ENCODE measurements at regions not wholly inside any gene's neighbourhood (a gene's known extent, or its start where the extent isn't known, plus 50 kb on each side); places are given as distances from the start of the nearest gene placed in this dataset.

DNA sequence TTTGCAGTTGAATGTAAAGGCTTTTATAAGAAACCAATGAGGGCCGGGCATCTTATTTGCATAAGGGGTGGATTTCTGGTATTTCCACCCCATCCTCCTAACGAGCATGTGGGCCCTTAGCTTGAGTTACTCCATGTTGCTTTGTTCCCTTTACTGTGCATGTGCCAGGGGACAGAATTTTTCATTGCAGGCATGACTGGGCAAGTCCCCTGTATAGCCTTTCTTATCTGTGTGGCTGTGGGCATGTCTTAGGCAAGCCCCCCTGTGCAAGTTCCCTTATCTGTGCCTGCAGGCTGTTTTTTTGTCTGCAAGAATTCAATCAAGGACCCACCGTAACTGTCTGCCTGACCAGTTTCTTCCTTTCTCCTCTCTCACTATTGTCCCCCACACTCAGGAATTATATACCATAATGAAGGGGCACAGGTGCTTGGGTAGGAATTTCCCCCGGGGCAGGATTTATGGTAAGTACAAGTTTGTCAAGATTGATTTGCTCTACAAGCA, 152.2 kb upstream of the CNOT2 start:
- no peak for DNase-seq (ENCODE audit: low read depth in 2 of 2)
- Histone ChIP-seq H4K20me1 (ENCODE audit: control insufficient read depth, extremely low read depth, insufficient read depth, low read length) (no peaks in the 10 kb centered on the region), H3K79me2 (ENCODE audit: control insufficient read depth, insufficient read depth, low read length) (no peaks in the 10 kb centered on the region), H3K36me3 (ENCODE audit: control insufficient read depth, insufficient read depth, low read length) (no peaks in the 10 kb centered on the region), H3K4me2 (ENCODE audit: extremely low read depth, insufficient read depth, low read length) (no peak overlapping the region), H3K27ac (ENCODE audit: insufficient read depth, low read length) (no peak overlapping the region), H3K9ac (ENCODE audit: insufficient read depth, low read length) (no peak overlapping the region), H3K27me3 (ENCODE audit: control insufficient read depth, insufficient read depth, low read length) (no peaks in the 10 kb centered on the region), H3K9me3 (ENCODE audit: control insufficient read depth, insufficient read depth, low read depth, low read length) (no peaks in the 10 kb centered on the region), H2AFZ (ENCODE audit: low read length) (no peak overlapping the region), H3K4me1 (ENCODE audit: control insufficient read depth, extremely low read depth, insufficient read depth, low read length) (no peaks in the 10 kb centered on the region), H3K4me3 (replicated peaks in 1 of 4; ENCODE audit: control extremely low read depth in 1 of 4, insufficient read depth in 1 of 4, low read depth in 3 of 4, low read length in 4 of 4) (no peak overlapping the region)
- TF ChIP-seq, protein P1, sequence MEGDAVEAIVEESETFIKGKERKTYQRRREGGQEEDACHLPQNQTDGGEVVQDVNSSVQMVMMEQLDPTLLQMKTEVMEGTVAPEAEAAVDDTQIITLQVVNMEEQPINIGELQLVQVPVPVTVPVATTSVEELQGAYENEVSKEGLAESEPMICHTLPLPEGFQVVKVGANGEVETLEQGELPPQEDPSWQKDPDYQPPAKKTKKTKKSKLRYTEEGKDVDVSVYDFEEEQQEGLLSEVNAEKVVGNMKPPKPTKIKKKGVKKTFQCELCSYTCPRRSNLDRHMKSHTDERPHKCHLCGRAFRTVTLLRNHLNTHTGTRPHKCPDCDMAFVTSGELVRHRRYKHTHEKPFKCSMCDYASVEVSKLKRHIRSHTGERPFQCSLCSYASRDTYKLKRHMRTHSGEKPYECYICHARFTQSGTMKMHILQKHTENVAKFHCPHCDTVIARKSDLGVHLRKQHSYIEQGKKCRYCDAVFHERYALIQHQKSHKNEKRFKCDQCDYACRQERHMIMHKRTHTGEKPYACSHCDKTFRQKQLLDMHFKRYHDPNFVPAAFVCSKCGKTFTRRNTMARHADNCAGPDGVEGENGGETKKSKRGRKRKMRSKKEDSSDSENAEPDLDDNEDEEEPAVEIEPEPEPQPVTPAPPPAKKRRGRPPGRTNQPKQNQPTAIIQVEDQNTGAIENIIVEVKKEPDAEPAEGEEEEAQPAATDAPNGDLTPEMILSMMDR (conservative IDR thresholded peaks at IDR 0.05 in 1 of 2, IDR thresholded peaks at IDR 0.05 in 1 of 2; ENCODE audit: low read depth in 1 of 2, low read length in 2 of 2): no peak
- TF ChIP-seq EZH2 (IDR thresholded peaks at IDR 0.05; ENCODE audit: low read length, missing control alignments): no peak

DNA sequence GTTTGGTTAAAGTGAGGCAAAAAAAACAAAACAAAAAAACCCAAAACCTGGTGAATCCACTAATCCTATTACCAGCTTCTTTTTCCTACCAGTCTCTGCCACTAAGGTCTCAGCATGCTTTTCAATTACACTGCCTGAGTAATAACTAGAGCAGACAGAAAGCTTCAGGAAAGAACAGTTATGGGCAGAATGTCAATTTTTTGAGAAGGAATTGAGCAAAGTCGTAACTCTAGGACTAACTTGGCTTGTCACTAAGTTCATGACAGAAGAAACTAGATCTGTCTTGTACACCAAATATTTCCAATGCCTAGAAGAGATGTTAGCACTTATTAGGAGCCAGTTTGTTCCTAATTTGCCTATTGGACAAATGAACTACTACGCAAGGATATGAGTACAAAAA, 148.8 kb upstream of the CNOT2 start:
- peak in 1 of 2 donors; percentile 4 for DNase-seq (ENCODE audit: low read depth in 2 of 2)
- Histone ChIP-seq H3K4me3 (replicated peaks in 1 of 4; ENCODE audit: control extremely low read depth in 1 of 4, insufficient read depth in 1 of 4, low read depth in 3 of 4, low read length in 4 of 4) (no peak overlapping the region), H3K9ac (ENCODE audit: insufficient read depth, low read length) (no peak overlapping the region), H3K4me2 (ENCODE audit: extremely low read depth, insufficient read depth, low read length) (no peak overlapping the region), H3K79me2 (ENCODE audit: control insufficient read depth, insufficient read depth, low read length) (no peaks in the 10 kb centered on the region), H2AFZ (ENCODE audit: low read length) (no peak overlapping the region), H3K9me3 (ENCODE audit: control insufficient read depth, insufficient read depth, low read depth, low read length) (no peaks in the 10 kb centered on the region), H3K27ac (ENCODE audit: insufficient read depth, low read length) (no peak overlapping the region), H3K36me3 (ENCODE audit: control insufficient read depth, insufficient read depth, low read length) (no peaks in the 10 kb centered on the region), H4K20me1 (ENCODE audit: control insufficient read depth, extremely low read depth, insufficient read depth, low read length) (no peaks in the 10 kb centered on the region), H3K27me3 (ENCODE audit: control insufficient read depth, insufficient read depth, low read length) (no peaks in the 10 kb centered on the region), H3K4me1 (ENCODE audit: control insufficient read depth, extremely low read depth, insufficient read depth, low read length) (no peaks in the 10 kb centered on the region)
- no peak for TF ChIP-seq EZH2 (IDR thresholded peaks at IDR 0.05; ENCODE audit: low read length, missing control alignments)
- TF ChIP-seq, protein P1 (conservative IDR thresholded peaks at IDR 0.05 in 1 of 2, IDR thresholded peaks at IDR 0.05 in 1 of 2; ENCODE audit: low read depth in 1 of 2, low read length in 2 of 2): no peak

DNA sequence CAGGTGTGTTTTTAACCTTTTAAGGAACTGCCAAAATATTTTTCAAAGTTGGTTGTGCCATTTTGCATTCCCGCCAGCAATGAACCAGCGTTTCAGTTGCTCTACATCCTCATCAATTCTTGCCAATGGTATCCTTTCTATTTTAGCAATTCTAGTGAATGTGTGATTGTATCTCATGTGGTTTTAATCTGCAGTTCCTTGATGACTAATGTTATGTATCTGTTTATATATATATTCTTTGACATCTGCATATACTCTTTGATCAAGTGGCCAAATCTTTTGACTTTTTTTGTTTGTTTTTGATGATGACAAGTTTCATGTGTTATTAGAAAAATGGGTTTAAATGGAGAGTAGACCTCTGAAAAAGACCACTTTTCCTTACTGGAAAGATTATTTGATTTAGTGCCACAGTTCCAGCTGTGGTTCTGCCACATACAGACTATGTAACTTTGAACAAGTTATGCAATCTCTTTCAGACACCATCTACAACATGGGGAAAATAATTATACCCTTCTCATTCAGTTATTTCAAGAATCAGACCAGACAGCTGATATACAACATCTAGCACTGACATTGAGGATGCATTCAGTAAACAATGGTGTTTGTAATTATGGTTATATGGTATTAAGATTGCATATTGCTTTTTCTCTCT, 146.3 kb upstream of the CNOT2 start:
- H3K36me3 ChIP-seq (ENCODE audit: control insufficient read depth, insufficient read depth, low read length): no peaks in the 10 kb centered on the region
- no peak overlapping the region for H3K4me3 ChIP-seq (replicated peaks in 1 of 4; ENCODE audit: control extremely low read depth in 1 of 4, insufficient read depth in 1 of 4, low read depth in 3 of 4, low read length in 4 of 4)
- no peaks in the 10 kb centered on the region for H3K27me3 ChIP-seq (ENCODE audit: control insufficient read depth, insufficient read depth, low read length)
- H3K9me3 ChIP-seq (ENCODE audit: control insufficient read depth, insufficient read depth, low read depth, low read length): no peaks in the 10 kb centered on the region
- H3K9ac ChIP-seq (ENCODE audit: insufficient read depth, low read length): no peak overlapping the region
- no peak overlapping the region for H2AFZ ChIP-seq (ENCODE audit: low read length)
- no peaks in the 10 kb centered on the region for H4K20me1 ChIP-seq (ENCODE audit: control insufficient read depth, extremely low read depth, insufficient read depth, low read length)
- H3K79me2 ChIP-seq (ENCODE audit: control insufficient read depth, insufficient read depth, low read length): no peaks in the 10 kb centered on the region
- H3K4me1 ChIP-seq (ENCODE audit: control insufficient read depth, extremely low read depth, insufficient read depth, low read length): no peaks in the 10 kb centered on the region
- H3K27ac ChIP-seq (ENCODE audit: insufficient read depth, low read length): no peak overlapping the region
- DNase-seq (ENCODE audit: low read depth in 2 of 2): peak in 1 of 2 donors; percentile 39
- no peak for TF ChIP-seq EZH2 (IDR thresholded peaks at IDR 0.05; ENCODE audit: low read length, missing control alignments)
- TF ChIP-seq, protein P1 (conservative IDR thresholded peaks at IDR 0.05 in 1 of 2, IDR thresholded peaks at IDR 0.05 in 1 of 2; ENCODE audit: low read depth in 1 of 2, low read length in 2 of 2): no peak
- H3K4me2 ChIP-seq (ENCODE audit: extremely low read depth, insufficient read depth, low read length): no peak overlapping the region

Measured in fibroblast of lung (primary cell).